ENCODE measurements at regions not wholly inside any gene's neighbourhood (a gene's known extent, or its start where the extent isn't known, plus 50 kb on each side); places are given as distances from the start of the nearest gene placed in this dataset.

DNA sequence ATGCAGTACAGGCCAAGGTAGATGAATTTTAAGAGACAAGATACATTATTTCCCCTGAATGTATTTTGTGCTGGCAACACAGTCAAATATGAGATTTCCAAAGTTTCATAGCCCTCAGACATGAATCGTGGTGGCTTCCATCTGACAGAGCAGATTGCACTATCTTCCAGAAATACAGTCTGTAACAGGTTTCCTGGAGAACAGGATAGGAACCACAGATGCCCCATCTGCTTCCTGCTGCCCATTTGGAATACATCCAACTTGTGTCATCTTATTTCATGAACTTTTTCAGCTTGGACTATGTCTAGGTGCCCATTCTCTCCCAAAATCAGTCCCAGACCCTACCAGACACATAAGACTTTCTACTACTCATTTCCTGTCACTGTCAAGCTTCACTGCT lies 426.0 kb downstream of the KIF16B start:
- TF ChIP-seq, protein P1, sequence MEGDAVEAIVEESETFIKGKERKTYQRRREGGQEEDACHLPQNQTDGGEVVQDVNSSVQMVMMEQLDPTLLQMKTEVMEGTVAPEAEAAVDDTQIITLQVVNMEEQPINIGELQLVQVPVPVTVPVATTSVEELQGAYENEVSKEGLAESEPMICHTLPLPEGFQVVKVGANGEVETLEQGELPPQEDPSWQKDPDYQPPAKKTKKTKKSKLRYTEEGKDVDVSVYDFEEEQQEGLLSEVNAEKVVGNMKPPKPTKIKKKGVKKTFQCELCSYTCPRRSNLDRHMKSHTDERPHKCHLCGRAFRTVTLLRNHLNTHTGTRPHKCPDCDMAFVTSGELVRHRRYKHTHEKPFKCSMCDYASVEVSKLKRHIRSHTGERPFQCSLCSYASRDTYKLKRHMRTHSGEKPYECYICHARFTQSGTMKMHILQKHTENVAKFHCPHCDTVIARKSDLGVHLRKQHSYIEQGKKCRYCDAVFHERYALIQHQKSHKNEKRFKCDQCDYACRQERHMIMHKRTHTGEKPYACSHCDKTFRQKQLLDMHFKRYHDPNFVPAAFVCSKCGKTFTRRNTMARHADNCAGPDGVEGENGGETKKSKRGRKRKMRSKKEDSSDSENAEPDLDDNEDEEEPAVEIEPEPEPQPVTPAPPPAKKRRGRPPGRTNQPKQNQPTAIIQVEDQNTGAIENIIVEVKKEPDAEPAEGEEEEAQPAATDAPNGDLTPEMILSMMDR (conservative IDR thresholded peaks at IDR 0.05; ENCODE audit: low read length): no peak
- TF ChIP-seq EZH2phosphoT487 (IDR thresholded peaks at IDR 0.05; ENCODE audit: borderline replicate concordance, low read depth, low read length): no peak

Data from OCI-LY7 (cell line).